HepG2 (cell line): ENCODE measurements at regions not wholly inside any gene's neighbourhood (a gene's known extent, or its start where the extent isn't known, plus 50 kb on each side); places are given as distances from the start of the nearest gene placed in this dataset.

Experiments
- ATAC-seq: fragments of 200-7000 bp; cut with Tn5 transposase; 3 replicates; pipeline ENCODE4 v1.9.1; 2020; ENCODE audit warnings: mild to moderate bottlenecking, moderate library complexity
- BruUV-seq: library from RNA; stranded (reverse); fragments of 400-500 nt; replicated peaks from 2 replicates; lab custom pipeline; 2021; lab: Mats Ljungman, UMichigan
- CTCF ChIA-PET: fragments of 300-600 bp; formaldehyde crosslinking; extraction: SDS; loops from one replicate; lab custom pipeline; 2021; ENCODE audit warnings: low total read pairs, inconsistent platforms, low intra/inter-chr PET ratio; lab: Yijun Ruan, JAX
- POLR2A ChIA-PET: fragments of 350-600 bp; sonication (Branson Sonifier 250); formaldehyde crosslinking; loops from one replicate; lab custom pipeline; 2020; ENCODE audit warnings: antibody characterized with exemption, inconsistent platforms; lab: Yijun Ruan, JAX
- DNase-seq: peaks from one replicate; pipeline ENCODE4 v3.0.0-alpha.2; 2015; ENCODE audit warnings: low spot score
- FAIRE-seq: peaks from 3 replicates; lab custom pipeline; 2011; peaks lifted over from hg19 to GRCh38; lab: Jason Lieb, UNC
- H2AFZ ChIP-seq: one replicate; pipeline ENCODE4 v1.6.1; 2011; ENCODE audit warnings: low read length, inconsistent platforms
- H3K27ac ChIP-seq: fragments of 300-600 bp; 3 replicates; pipeline ENCODE4 v1.8.0; 2011; ENCODE audit warnings: mixed run types, mild to moderate bottlenecking, mixed read lengths, low read length, inconsistent platforms; ENCODE audit not compliant: insufficient read depth; ENCODE audit errors: extremely low read length
- H3K27me3 ChIP-seq, 2 experiments: fragments of 200-600 bp in 1 of 2; 2 replicates in 1 of 2; 3 replicates in 1 of 2; pipeline versions ENCODE4 v1.6.0 to v1.8.0; 2011; ENCODE audit warnings: low read length in 2 of 2, mild to moderate bottlenecking in 2 of 2, moderate library complexity in 2 of 2, inconsistent platforms in 1 of 2; ENCODE audit not compliant: insufficient read depth in 2 of 2, control insufficient read depth in 1 of 2
- H3K36me3 ChIP-seq, 2 experiments: fragments of 200-600 bp in 1 of 2; replicated peaks in 1 of 2; 2 replicates in 1 of 2; 3 replicates in 1 of 2; pipeline versions ENCODE4 v1.5.1 to v1.8.0; 2011; ENCODE audit warnings: low read length in 2 of 2, inconsistent platforms in 1 of 2; ENCODE audit not compliant: insufficient read depth in 2 of 2, control insufficient read depth in 1 of 2
- H3K4me1 ChIP-seq: 2 replicates; pipeline ENCODE4 v1.5.1; 2012; ENCODE audit warnings: low read length, inconsistent platforms; ENCODE audit not compliant: insufficient read depth
- H3K4me2 ChIP-seq: 2 replicates; pipeline ENCODE4 v1.6.0; 2011; ENCODE audit warnings: low read depth, low read length, inconsistent platforms
- H3K4me3 ChIP-seq, 3 experiments: fragments of 200-600 bp in 1 of 3; sonication (generic), shearing (Covaris generic) in 1 of 3; replicated peaks in 1 of 3; 2 replicates each; pipeline ENCODE4 v1.5.1; 2011 to 2016; ENCODE audit warnings: low read length in 3 of 3, inconsistent platforms in 2 of 3, low read depth in 2 of 3, mild to moderate bottlenecking in 2 of 3, control low read depth in 1 of 3, mixed read lengths in 1 of 3; ENCODE audit not compliant: insufficient read depth in 1 of 3
- H3K79me2 ChIP-seq: one replicate; pipeline ENCODE4 v1.6.1; 2011; ENCODE audit warnings: low read length, inconsistent platforms; ENCODE audit not compliant: insufficient read depth
- H3K9ac ChIP-seq: 2 replicates; pipeline ENCODE4 v1.6.0; 2011; ENCODE audit warnings: mild to moderate bottlenecking, low read depth, low read length, inconsistent platforms; ENCODE audit not compliant: insufficient read depth
- H3K9me3 ChIP-seq: 2 replicates; pipeline ENCODE4 v1.5.1; 2012; ENCODE audit warnings: mild to moderate bottlenecking, low read length
- H4K20me1 ChIP-seq: 2 replicates; pipeline ENCODE4 v1.6.0; 2011; ENCODE audit warnings: inconsistent platforms, mild to moderate bottlenecking, low read length, moderate library complexity; ENCODE audit not compliant: insufficient read depth
- HDAC1 ChIP-seq: sonication (generic); formaldehyde crosslinking; IDR thresholded peaks from 2 replicates; pipeline ENCODE4 v1.5.1; 2020; ENCODE audit warnings: mild to moderate bottlenecking, missing genetic modification reagents
- HOXA9 ChIP-seq: sonication (generic); formaldehyde crosslinking; IDR thresholded peaks from 2 replicates; pipeline ENCODE4 v1.8.1; 2022; ENCODE audit warnings: missing genetic modification reagents, mild to moderate bottlenecking, moderate library complexity, borderline replicate concordance
- MLXIP ChIP-seq: sonication (generic); formaldehyde crosslinking; IDR thresholded peaks from 2 replicates; pipeline ENCODE4 v1.9.0; 2021; ENCODE audit warnings: missing genetic modification reagents, borderline replicate concordance
- SKIL ChIP-seq: sonication (generic); formaldehyde crosslinking; IDR thresholded peaks from 2 replicates; pipeline ENCODE4 v1.8.0; 2022; ENCODE audit warnings: missing genetic modification reagents, mild to moderate bottlenecking, moderate library complexity, borderline replicate concordance
- ZNF513 ChIP-seq: sonication (generic); formaldehyde crosslinking; conservative IDR thresholded peaks from 2 replicates; pipeline ENCODE4 v1.5.0; 2020; ENCODE audit warnings: missing genetic modification reagents
- WGBS: methylation state at CpG from one replicate; pipeline ENCODE4 v1.1.6; 2017; ENCODE audit warnings: low lambda C conversion rate; 5-methylcytosine and 5-hydroxymethylcytosine counted together
- in situ Hi-C: cut with HindIII; loops from 2 replicates; pipeline ENCODE4 v1.10.0; 2017; ENCODE audit warnings: low pct_unique_long_range_greater_than_20kb; ENCODE audit not compliant: extremely low pct_ligation_motif_present
- intact Hi-C: fragments of 100-400 bp; cut with micrococcal nuclease; formaldehyde crosslinking; loops from one replicate; pipeline ENCODE4 v1.10.0; 2022; ENCODE audit not compliant: unreplicated experiment

GRCh38 chr16:56097306-56097705 lies 94.0 kb upstream of the GNAO1 start:
- in situ Hi-C loops = no loop called here
- BruUV-seq = no TSS peak
- POLR2A ChIA-PET = no interaction called here
- Histone ChIP-seq H2AFZ (no peak overlapping the region), H3K27me3 (peaks cover 0 to 9% of the 10 kb centered on the region in 2 experiments; a peak in 1 of 5 replicates), H3K4me2 (no peak overlapping the region), H3K36me3 (no peaks in the 10 kb centered on the region), H3K9me3 (no peaks in the 10 kb centered on the region), H3K4me1 (no peaks in the 10 kb centered on the region), H3K27ac (no peak overlapping the region), H4K20me1 (no peaks in the 10 kb centered on the region), H3K9ac (no peak overlapping the region), H3K4me3 (no peak overlapping the region), H3K79me2 (no peaks in the 10 kb centered on the region)
- no peak for TF ChIP-seq HOXA9 (CRISPR knock-in tag)
- no peak for TF ChIP-seq HDAC1 (CRISPR knock-in tag)
- no peak for TF ChIP-seq SKIL
- no peak for TF ChIP-seq ZNF513
- TF ChIP-seq MLXIP (CRISPR knock-in tag) = no peak
- 2% methylated on average over 2 of the region's 2 CpGs for WGBS
- intact Hi-C loops = no loop called here
- DNase-seq = no peak
- no peak for FAIRE-seq
- no peak for ATAC-seq
- CTCF ChIA-PET = no interaction called here
